Loucy (cell line): ENCODE measurements at regions not wholly inside any gene's neighbourhood (a gene's known extent, or its start where the extent isn't known, plus 50 kb on each side); places are given as distances from the start of the nearest gene placed in this dataset.

Experiments used
- H2AFZ ChIP-seq: fragments of 200-600 bp; sonication (generic); 2 replicates; pipeline ENCODE4 v1.6.0; 2016; ENCODE audit warnings: antibody characterized with exemption, mild to moderate bottlenecking, low read length, moderate library complexity
- H3F3A ChIP-seq: fragments of 200-600 bp; 2 replicates; pipeline ENCODE4 v1.6.0; 2016; ENCODE audit warnings: antibody characterized with exemption, low read depth, mild to moderate bottlenecking
- H3K27me3 ChIP-seq: fragments of 200-600 bp; sonication (generic); 2 replicates; pipeline ENCODE4 v1.6.1; 2014; ENCODE audit warnings: low read length, mild to moderate bottlenecking; ENCODE audit not compliant: insufficient read depth, poor library complexity, severe bottlenecking
- H3K36me3 ChIP-seq: fragments of 200-600 bp; sonication (generic); 2 replicates; pipeline ENCODE4 v1.6.1; 2016; ENCODE audit warnings: low read length; ENCODE audit not compliant: insufficient read depth
- H3K4me1 ChIP-seq: fragments of 200-600 bp; sonication (generic); 2 replicates; pipeline ENCODE4 v1.5.1; 2014; ENCODE audit warnings: low read length, mild to moderate bottlenecking; ENCODE audit not compliant: insufficient read depth, poor library complexity, severe bottlenecking
- H3K4me2 ChIP-seq: fragments of 200-600 bp; sonication (generic); 2 replicates; pipeline ENCODE4 v1.6.0; 2014; ENCODE audit warnings: antibody characterized with exemption, low read length, low read depth, mild to moderate bottlenecking; ENCODE audit not compliant: poor library complexity, severe bottlenecking
- H3K4me3 ChIP-seq: fragments of 200-600 bp; sonication (generic); 2 replicates; pipeline ENCODE4 v1.5.1; 2014; ENCODE audit warnings: low read length, mild to moderate bottlenecking, mixed read lengths; ENCODE audit not compliant: poor library complexity, severe bottlenecking
- H3K79me2 ChIP-seq: fragments of 200-600 bp; sonication (generic); 2 replicates; pipeline ENCODE4 v1.6.1; 2014; ENCODE audit warnings: low read length; ENCODE audit not compliant: insufficient read depth
- H3K9ac ChIP-seq: fragments of 200-600 bp; sonication (generic); 2 replicates; pipeline ENCODE4 v1.6.0; 2014; ENCODE audit warnings: mild to moderate bottlenecking, low read depth, low read length, moderate library complexity; ENCODE audit not compliant: poor library complexity, severe bottlenecking
- H3K9me2 ChIP-seq: fragments of 200-600 bp; sonication (generic); replicated peaks from 2 replicates; pipeline ENCODE4 v1.6.1; 2016; ENCODE audit warnings: low read depth, low read length, mixed read lengths
- H3K9me3 ChIP-seq: fragments of 200-600 bp; sonication (generic); 2 replicates; pipeline ENCODE4 v1.6.1; 2014; ENCODE audit warnings: mild to moderate bottlenecking, antibody characterized with exemption, low read length, low read depth; ENCODE audit not compliant: insufficient read depth
- H4K20me1 ChIP-seq: fragments of 200-600 bp; sonication (generic); 2 replicates; pipeline ENCODE4 v1.6.0; 2014; ENCODE audit warnings: antibody characterized with exemption, low read length, mild to moderate bottlenecking; ENCODE audit not compliant: insufficient read depth, poor library complexity, severe bottlenecking
- CTCF ChIP-seq: fragments of 200-600 bp; sonication (generic); conservative IDR thresholded peaks from 2 replicates; pipeline ENCODE4 v1.5.1; 2014; ENCODE audit warnings: mild to moderate bottlenecking, antibody characterized with exemption, low read length
- EZH2phosphoT487 ChIP-seq: fragments of 200-600 bp; IDR thresholded peaks from 2 replicates; pipeline ENCODE4 v1.6.1; 2018; ENCODE audit warnings: antibody characterized with exemption, mild to moderate bottlenecking, moderate library complexity, borderline replicate concordance

- no peaks in the 10 kb centered on the region for H3K4me1 ChIP-seq
Measured at GRCh38 chr2:164203131-164203530, 418.2 kb downstream of the GRB14 start.

GRCh38 chr2:164198256-164198655, 423.0 kb downstream of the GRB14 start:
- no peaks in the 10 kb centered on the region for H3K9me2 ChIP-seq
- no peaks in the 10 kb centered on the region for H3K9me3 ChIP-seq
- no peaks in the 10 kb centered on the region for H4K20me1 ChIP-seq
- no peaks in the 10 kb centered on the region for H3K27me3 ChIP-seq
- H3K79me2 ChIP-seq = no peaks in the 10 kb centered on the region
- no peak overlapping the region for H2AFZ ChIP-seq
- no peaks in the 10 kb centered on the region for H3K4me1 ChIP-seq
- no peaks in the 10 kb centered on the region for H3K36me3 ChIP-seq
- no peak for TF ChIP-seq CTCF
- no peak for TF ChIP-seq EZH2phosphoT487
- no peaks in the 10 kb centered on the region for H3F3A ChIP-seq
- no peak overlapping the region for H3K4me3 ChIP-seq
- no peak overlapping the region for H3K9ac ChIP-seq
- H3K4me2 ChIP-seq = no peak overlapping the region

More at GRCh38 chr2:164203131-164203530, 418.2 kb downstream of the GRB14 start:
- no peak for TF ChIP-seq EZH2phosphoT487
- TF ChIP-seq CTCF = no peak
- Histone ChIP-seq H3F3A (no peaks in the 10 kb centered on the region), H3K4me2 (no peak overlapping the region), H3K9ac (no peak overlapping the region), H2AFZ (no peak overlapping the region), H3K9me3 (no peaks in the 10 kb centered on the region), H3K27me3 (no peaks in the 10 kb centered on the region), H3K9me2 (no peaks in the 10 kb centered on the region), H3K79me2 (no peaks in the 10 kb centered on the region), H3K36me3 (no peaks in the 10 kb centered on the region), H3K4me3 (no peak overlapping the region), H4K20me1 (no peaks in the 10 kb centered on the region)

GRCh38 chr2:164190700-164191099, 430.6 kb downstream of the GRB14 start:
- H3K4me3 ChIP-seq = no peak overlapping the region
- H3K4me1 ChIP-seq = no peaks in the 10 kb centered on the region
- H3K9me2 ChIP-seq = no peaks in the 10 kb centered on the region
- no peak for TF ChIP-seq CTCF
- no peak for TF ChIP-seq EZH2phosphoT487
- H3K79me2 ChIP-seq = no peaks in the 10 kb centered on the region
- H2AFZ ChIP-seq = no peak overlapping the region
- H3K9ac ChIP-seq = no peak overlapping the region
- no peaks in the 10 kb centered on the region for H4K20me1 ChIP-seq
- no peaks in the 10 kb centered on the region for H3F3A ChIP-seq
- no peak overlapping the region for H3K4me2 ChIP-seq
- H3K27me3 ChIP-seq = no peaks in the 10 kb centered on the region
- H3K9me3 ChIP-seq = no peaks in the 10 kb centered on the region
- no peaks in the 10 kb centered on the region for H3K36me3 ChIP-seq
